ENCODE measurements at regions not wholly inside any gene's neighbourhood (a gene's known extent, or its start where the extent isn't known, plus 50 kb on each side); places are given as distances from the start of the nearest gene placed in this dataset.
A peak's percentile ranks its signal among the peaks of the same experiment; 100 is the strongest.
"Not testable (repeated sequence)": the region's sequence is repeated elsewhere in the genome, so short reads cannot be mapped to it uniquely, and the experiment has no call there.

DNA sequence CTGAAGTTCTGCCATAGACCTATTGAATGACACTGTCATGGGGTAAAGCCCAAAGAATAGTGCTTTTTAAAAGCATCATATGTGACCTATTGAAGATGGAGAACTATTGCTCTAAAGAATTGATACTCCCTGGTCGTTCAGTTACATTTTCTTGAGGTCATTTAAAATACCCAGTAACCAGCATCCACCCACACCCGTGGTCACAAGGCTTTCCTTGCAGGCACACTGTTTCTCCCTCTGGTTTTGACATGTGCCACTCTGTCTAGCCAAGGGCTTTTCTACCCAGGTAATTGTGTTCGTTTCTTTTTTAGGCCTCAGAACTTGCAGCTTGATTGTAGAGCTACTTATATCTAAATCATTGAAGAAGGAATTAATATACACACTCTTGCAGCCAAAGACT is 68.3 kb upstream of the LYZL2 start:
- DNase-seq (ENCODE audit: low spot score): no peak

DNA sequence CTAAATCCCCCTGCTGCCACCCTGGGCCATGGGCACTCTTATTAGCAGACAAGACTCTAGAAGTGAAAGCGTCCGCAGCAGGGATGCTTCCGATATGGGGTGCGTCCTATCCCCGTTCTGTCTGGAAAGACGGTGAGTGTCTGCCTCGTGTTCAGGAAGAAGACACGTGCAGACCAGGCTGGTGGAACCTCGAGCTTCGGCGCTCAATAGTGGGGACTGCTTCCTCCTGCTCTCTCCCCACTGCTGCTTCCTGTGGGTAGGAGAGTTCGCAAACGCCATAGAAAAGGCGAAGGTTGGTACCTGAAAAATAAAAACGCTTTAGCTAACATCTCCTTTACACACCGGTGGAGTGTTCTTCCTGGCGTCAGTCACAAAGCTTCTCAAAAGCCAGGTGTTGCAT is 67.7 kb upstream of the LYZL2 start:
- not testable (repeated sequence) for DNase-seq (ENCODE audit: low spot score)

DNA sequence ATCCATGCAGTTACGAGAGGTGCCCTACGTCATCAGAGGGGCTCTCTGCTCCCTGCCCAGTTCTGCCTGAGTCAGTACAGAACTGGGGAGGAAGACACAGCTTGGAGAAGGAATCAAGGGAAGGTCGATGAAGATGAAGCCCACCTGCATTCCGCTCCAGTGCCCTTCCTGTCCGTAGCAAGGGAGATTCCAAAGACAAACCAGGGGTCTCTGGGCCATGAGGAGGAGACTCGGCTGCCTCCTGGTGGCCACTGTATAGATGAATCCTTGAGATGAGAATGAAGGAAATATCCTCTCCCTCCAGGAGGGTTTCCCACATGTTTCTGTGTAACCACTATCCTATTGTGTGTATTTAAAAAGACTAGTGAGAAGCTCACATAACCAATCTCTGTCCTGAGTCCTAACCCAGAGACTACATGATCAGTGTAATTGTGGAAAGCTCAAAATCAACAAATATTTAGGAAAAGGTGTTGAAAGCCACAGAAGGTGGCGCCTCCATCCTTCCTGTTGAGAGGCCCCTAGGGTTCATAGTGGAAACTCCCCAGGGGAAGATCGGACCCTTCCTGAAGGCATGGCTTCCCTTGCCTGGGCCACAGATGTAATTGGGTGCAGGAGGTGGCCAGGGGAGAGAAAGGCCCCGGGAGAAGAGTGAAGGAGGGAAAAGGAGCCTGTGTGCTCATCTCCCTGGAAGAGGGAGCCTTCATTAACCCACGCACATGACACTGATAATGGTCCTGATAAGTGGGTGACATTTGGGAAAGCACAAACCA is 67.0 kb upstream of the LYZL2 start:
- DNase-seq (ENCODE audit: low spot score): not testable (repeated sequence)

DNA sequence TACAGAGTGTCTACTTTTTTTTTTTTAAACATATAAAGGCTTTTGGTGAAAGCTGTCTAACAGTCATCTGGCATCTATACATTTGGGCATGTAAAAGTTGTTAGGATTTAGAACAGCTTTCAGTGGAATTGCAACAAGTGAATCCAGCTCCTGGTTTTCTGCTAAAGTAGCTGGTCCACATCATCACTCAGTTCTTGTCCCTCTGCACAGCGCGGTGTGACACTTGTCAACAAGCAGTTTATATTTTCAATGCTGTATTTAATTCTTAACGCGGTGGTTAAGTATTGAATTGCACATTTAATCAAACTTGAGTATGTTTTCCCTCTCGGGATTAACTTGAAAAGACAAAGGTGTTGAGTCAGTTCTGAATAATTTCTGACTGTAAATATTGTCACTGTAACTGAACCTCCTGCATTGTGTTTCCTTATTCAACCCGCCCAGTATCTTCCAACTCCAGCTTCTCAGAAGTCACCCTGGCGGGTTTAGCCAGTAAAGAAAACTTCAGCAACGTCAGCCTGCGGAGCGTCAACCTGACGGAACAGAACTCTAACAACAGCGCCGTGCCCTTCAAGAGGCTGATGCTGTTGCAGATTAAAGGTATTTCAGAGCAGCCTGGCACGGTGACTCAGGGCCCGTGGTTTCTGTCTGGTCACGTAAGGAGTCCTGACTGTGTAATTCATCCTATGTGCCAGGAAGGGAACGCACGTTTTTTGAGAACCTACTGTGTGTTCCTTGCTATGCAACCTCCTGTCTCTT is 66.1 kb upstream of the LYZL2 start:
- peak; percentile 85 for DNase-seq (ENCODE audit: low spot score)

DNA sequence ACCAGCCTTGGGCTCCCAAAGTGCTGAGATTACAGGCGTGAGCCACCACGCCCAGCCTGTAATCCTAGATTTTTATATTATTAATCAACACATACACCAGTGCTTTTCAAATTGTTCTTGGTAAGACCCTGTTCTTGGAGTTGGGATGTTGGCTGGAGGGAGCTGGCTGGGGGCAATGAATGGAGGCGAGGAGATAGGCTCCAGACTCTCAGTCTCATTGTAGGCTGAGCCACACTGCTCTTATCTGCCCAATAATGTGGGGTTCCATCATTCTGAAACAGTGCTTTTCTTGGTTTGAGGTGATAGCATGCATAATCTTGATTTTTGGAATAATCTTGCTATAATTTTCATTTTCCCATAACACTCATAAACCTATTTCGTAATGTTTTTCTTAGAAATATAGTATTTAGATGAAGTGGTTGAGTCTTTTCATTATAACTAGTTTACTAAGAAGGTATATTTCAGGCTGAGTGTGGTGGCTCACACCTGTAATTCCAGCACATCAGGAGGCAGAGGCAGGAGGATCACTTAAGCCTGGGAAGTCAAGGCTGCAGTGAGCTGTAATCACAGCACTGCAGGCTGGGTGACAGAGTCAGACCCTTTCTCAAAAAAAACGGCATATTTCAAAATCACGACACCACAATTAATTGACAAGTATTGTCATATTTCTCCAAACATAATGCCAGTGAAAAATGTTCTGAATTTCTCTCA is 65.1 kb upstream of the LYZL2 start:
- no peak for DNase-seq (ENCODE audit: low spot score)

DNA sequence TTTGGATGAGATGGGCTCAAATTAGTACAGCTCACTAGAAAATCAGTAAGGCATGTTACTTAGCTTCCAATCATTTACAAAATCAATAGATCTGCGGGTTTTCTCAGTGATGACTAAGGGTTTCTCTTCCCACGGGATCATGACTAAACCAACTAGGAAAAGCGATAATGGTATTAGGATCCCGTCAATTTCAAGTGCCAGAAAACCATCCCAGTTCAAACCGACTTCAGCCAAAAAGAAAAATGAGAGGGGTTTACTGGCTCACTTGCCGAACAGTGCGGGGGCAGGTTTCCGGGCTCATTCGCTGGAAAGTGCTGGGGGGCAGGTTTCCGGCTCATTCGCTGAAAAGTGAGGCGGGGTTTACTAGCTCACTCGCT is 62.1 kb upstream of the LYZL2 start:
- DNase-seq (ENCODE audit: low spot score): no peak

DNA sequence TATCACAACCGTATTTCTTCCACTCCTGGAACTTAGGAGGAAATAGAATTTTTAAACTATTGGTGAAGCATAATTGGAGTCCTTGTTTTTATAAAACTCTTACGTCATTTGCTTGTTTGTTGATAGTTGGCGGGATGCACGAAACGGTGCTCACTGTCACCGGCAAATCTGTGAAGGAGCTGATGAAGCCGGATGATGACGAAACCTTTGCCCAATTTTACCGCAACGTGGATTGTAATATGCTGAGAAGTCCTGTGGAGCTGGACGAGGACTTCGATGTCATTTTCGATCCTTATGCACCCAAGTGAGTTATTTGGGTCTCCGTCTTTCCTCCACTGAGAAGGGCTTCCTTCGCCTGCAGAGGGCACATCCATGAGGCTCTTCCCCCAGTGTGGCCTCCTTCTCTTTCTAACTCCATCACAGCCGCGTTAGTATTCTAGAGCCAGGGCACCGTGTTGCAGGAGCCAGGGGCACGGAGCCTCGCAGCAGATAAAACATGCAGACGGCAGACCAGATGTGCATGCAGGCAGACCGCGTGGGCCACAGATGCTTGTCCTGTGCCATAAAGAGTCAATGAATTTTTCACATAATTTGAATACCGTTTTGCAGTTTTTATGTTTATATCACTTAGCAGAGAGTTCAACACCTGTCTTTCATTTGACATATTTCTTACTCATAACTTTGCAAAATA is 61.5 kb upstream of the LYZL2 start:
- DNase-seq (ENCODE audit: low spot score): not testable (repeated sequence)

DNA sequence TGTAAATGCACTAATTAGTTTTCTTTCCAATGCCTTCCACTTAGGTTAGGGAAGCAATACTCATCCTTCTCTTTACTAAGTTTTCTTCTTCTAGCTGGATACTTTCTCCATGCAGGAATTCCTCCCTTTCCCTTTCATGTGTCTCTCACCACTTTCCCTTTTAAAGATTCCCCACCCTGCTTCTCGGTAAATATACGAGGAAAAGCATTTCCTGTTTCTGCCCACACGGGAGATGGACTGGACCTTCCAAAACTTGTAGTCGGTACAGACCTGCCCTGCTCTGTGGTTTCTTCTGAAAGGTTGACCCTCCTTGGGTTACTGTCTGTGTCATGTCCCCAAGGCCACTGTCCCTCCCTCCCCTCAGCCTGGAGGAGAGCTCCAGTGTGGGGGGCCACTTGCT is 58.9 kb upstream of the LYZL2 start:
- no peak for DNase-seq (ENCODE audit: low spot score)

DNA sequence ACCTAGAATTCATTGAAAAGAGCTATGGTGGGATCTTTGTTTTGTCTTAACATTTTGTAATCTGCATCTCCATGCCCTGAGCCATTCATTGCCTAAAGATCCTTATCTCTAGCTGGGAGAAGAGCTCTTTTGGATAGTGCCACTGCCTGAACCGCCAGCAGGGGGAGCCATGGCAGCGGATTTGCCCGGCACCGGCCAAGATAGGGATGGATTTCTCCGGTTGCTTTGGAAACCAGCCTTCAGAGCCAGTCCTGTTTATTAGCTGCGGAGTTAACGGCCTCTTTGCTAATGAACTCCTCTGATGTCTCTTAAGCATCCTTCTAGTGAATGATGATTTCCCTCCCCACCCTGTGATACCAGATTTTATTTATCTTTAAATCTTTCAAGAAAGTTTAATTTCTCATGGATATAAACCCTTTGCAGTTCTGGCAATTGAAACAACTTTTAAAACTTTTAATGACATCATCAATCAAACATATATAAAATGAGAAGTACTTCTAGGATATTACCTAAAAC is 58.2 kb upstream of the LYZL2 start:
- peak; percentile 68 for DNase-seq (ENCODE audit: low spot score)

DNA sequence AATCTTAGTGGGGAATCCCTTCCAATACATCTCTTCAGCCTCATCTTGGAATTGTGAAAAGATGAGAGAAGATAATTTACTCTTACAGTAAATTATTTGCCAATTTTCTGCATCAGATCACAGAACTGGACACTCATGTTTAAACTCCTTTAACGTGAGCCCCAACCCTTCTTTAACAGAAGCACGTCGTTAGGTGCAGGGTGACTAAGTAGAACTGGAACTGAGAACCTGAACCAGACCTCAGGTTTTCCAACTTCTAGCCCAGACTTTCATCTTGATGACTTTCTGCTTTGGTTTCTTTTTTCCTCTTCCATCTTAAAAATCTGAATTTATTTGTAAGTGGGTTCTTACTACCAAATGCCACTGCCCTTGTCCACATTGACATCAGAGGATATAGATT is 57.2 kb upstream of the LYZL2 start:
- DNase-seq (ENCODE audit: low spot score): no peak

DNA sequence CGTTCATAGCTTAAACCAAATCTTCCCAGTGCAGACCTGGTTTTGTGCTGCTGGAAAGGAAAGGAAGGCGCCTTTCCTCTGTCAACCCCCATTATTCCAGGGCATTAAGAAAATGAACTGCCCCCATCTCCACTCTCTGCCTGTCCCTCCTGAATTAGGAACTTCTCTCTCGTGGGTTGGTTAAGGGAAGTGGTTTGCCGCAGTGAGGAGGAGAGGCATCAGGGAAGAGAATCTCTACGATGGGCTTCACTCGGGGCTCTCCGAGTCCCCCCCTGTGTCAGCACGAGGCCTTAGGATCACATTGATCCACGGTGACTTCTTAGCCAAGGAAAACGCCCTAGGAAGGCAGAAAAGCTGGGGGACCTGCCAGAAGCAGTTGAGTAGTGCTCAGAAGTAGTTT is 53.9 kb upstream of the LYZL2 start:
- no peak for DNase-seq (ENCODE audit: low spot score)

DNA sequence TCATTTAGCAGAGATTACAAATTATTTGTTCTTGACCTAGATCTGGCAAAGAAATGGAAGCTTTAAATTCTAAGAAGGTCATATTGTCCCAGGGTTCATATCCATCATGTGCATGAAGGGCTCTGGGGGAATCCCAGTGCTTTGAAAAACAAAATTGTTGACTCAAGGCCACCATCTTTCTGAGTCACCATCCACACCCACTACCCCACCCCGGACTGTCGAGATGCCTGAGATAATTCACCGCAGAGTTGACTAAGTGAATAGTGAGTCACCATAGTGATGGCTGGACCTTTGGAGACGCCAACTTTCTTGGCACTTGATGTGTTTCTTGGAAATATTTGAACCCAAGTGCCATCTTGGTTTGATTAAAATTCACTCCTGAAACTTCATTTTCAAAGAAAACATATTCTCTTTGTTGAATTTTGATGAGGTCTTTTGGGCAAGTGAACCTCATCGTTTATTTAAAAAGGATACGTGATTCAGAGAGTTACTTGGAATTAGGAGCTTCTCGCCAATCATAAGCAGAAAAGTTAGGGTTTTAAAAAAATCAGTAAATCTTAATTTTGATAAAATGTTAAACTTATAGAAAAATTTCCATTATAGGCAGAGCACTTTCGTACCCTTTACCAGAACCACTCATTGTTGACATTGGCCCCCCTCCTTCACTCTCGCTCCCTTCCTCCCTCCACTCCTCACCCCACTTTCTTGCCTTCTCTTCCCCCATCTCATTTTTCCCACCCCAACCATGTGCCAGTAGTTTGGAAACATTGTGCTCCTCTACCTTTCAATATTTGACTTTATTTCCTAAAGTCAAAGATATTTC is 53.0 kb upstream of the LYZL2 start:
- DNase-seq (ENCODE audit: low spot score): peak; percentile 91

DNA sequence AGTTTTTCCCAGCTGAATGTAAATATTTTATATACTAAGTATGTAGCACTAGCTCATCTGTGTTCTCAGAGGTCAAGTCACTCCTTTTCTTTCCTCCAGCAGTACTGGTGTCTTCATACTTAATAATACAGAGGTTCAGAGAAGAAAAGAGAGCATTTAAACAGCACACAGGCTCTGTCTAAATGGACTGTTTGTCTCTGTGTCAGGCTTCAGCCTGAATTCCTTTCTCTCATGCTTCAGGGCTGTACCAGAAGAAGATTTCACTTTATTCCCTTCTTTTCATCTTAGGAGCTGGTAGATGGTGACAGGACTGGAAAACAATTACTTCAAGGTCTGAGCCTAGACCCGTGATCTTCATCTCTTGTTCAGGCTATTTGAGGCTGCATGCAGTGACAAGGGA is 51.4 kb upstream of the LYZL2 start:
- no peak for DNase-seq (ENCODE audit: low spot score)
